NCI-H82 treated with DMSO at 0.1 percent for 48 hours (cell line): ENCODE measurements at regions not wholly inside any gene's neighbourhood (a gene's known extent, or its start where the extent isn't known, plus 50 kb on each side); places are given as distances from the start of the nearest gene placed in this dataset.

Source experiments
- DNase-seq: peaks from one replicate; lab custom pipeline; 2025; ENCODE audit not compliant: unreplicated experiment; lab: John Stamatoyannopoulos, UW

- no peak for DNase-seq
These were observed 505.1 kb downstream of the FOXO1 start for GRCh38 chr13:40161351-40161810.

- no peak for DNase-seq
These were observed 504.5 kb downstream of the FOXO1 start for GRCh38 chr13:40161931-40162330.

GRCh38 chr13:40163066-40164000 lies 503.1 kb downstream of the FOXO1 start:
- DNase-seq, result peak; percentile 75

- no peak for DNase-seq
These were observed 502.3 kb downstream of the FOXO1 start for GRCh38 chr13:40164133-40164532.

GRCh38 chr13:40165316-40165932 lies 501.0 kb downstream of the FOXO1 start:
- no peak for DNase-seq

GRCh38 chr13:40167327-40167726 lies 499.1 kb downstream of the FOXO1 start:
- DNase-seq, result no peak

- no peak for DNase-seq
These were observed 497.8 kb downstream of the FOXO1 start for GRCh38 chr13:40168425-40169166.

GRCh38 chr13:40169476-40169875 lies 497.0 kb downstream of the FOXO1 start:
- no peak for DNase-seq

- no peak for DNase-seq
These were observed 496.4 kb downstream of the FOXO1 start for GRCh38 chr13:40170091-40170490.

GRCh38 chr13:40170982-40171381 lies 495.5 kb downstream of the FOXO1 start:
- no peak for DNase-seq

GRCh38 chr13:40171566-40171965 lies 494.9 kb downstream of the FOXO1 start:
- no peak for DNase-seq

GRCh38 chr13:40172149-40172591 lies 494.3 kb downstream of the FOXO1 start:
- no peak for DNase-seq

GRCh38 chr13:40172878-40173277 lies 493.6 kb downstream of the FOXO1 start:
- DNase-seq, result no peak

GRCh38 chr13:40175639-40176038 lies 490.8 kb downstream of the FOXO1 start:
- no peak for DNase-seq

- no peak for DNase-seq
These were observed 490.2 kb downstream of the FOXO1 start for GRCh38 chr13:40176242-40176641.

- no peak for DNase-seq
These were observed 488.3 kb downstream of the FOXO1 start for GRCh38 chr13:40178130-40178529.

- DNase-seq, result no peak
These were observed 486.8 kb downstream of the FOXO1 start for GRCh38 chr13:40179445-40180281.

GRCh38 chr13:40180776-40181175 lies 485.7 kb downstream of the FOXO1 start:
- DNase-seq, result peak; percentile 56

- DNase-seq, result peak; percentile 81
These were observed 485.1 kb downstream of the FOXO1 start for GRCh38 chr13:40181203-40181845.

GRCh38 chr13:40182591-40182990 lies 483.9 kb downstream of the FOXO1 start:
- no peak for DNase-seq
